ENCODE measurements at regions not wholly inside any gene's neighbourhood (a gene's known extent, or its start where the extent isn't known, plus 50 kb on each side); places are given as distances from the start of the nearest gene placed in this dataset.

- H3K36me3 Mint-ChIP-seq (ENCODE audit: low read depth, unreplicated experiment), result no peaks in the 10 kb centered on the region
- no peak overlapping the region for H3K27ac Mint-ChIP-seq (ENCODE audit: unreplicated experiment)
- H3K9me3 Mint-ChIP-seq (ENCODE audit: unreplicated experiment), result no peaks in the 10 kb centered on the region
- no peak for DNase-seq (ENCODE audit: low spot score)
- no peak for TF ChIP-seq CTCF (IDR thresholded peaks at IDR 0.05; ENCODE audit: unreplicated experiment)
- no peak overlapping the region for H3K4me3 Mint-ChIP-seq (ENCODE audit: unreplicated experiment)
- no peaks in the 10 kb centered on the region for H3K4me1 Mint-ChIP-seq (ENCODE audit: unreplicated experiment)
- no peaks in the 10 kb centered on the region for H3K27me3 Mint-ChIP-seq (ENCODE audit: unreplicated experiment)
Observed at GRCh38 chr1:177609953-177610352, 359.9 kb downstream of the SEC16B start.

GRCh38 chr1:177600936-177601335, 368.9 kb downstream of the SEC16B start:
- no peak for TF ChIP-seq CTCF (IDR thresholded peaks at IDR 0.05; ENCODE audit: unreplicated experiment)
- Mint-ChIP-seq H3K27me3 (ENCODE audit: unreplicated experiment) (no peaks in the 10 kb centered on the region), H3K4me3 (ENCODE audit: unreplicated experiment) (no peak overlapping the region), H3K36me3 (ENCODE audit: low read depth, unreplicated experiment) (no peaks in the 10 kb centered on the region), H3K4me1 (ENCODE audit: unreplicated experiment) (no peaks in the 10 kb centered on the region), H3K9me3 (ENCODE audit: unreplicated experiment) (no peaks in the 10 kb centered on the region), H3K27ac (ENCODE audit: unreplicated experiment) (no peak overlapping the region)
- DNase-seq (ENCODE audit: low spot score), result no peak

GRCh38 chr1:177600321-177600720, 369.5 kb downstream of the SEC16B start:
- no peak overlapping the region for H3K4me3 Mint-ChIP-seq (ENCODE audit: unreplicated experiment)
- H3K27ac Mint-ChIP-seq (ENCODE audit: unreplicated experiment), result no peak overlapping the region
- no peaks in the 10 kb centered on the region for H3K36me3 Mint-ChIP-seq (ENCODE audit: low read depth, unreplicated experiment)
- DNase-seq (ENCODE audit: low spot score), result no peak
- no peaks in the 10 kb centered on the region for H3K9me3 Mint-ChIP-seq (ENCODE audit: unreplicated experiment)
- H3K4me1 Mint-ChIP-seq (ENCODE audit: unreplicated experiment), result no peaks in the 10 kb centered on the region
- no peaks in the 10 kb centered on the region for H3K27me3 Mint-ChIP-seq (ENCODE audit: unreplicated experiment)
- no peak for TF ChIP-seq CTCF (IDR thresholded peaks at IDR 0.05; ENCODE audit: unreplicated experiment)

- H3K36me3 Mint-ChIP-seq (ENCODE audit: low read depth, unreplicated experiment), result no peaks in the 10 kb centered on the region
- TF ChIP-seq CTCF (IDR thresholded peaks at IDR 0.05; ENCODE audit: unreplicated experiment), result no peak
Observed at GRCh38 chr1:177597393-177597792, 372.5 kb downstream of the SEC16B start.

GRCh38 chr1:177596485-177596884, 373.4 kb downstream of the SEC16B start:
- Mint-ChIP-seq H3K4me3 (ENCODE audit: unreplicated experiment) (no peak overlapping the region), H3K27me3 (ENCODE audit: unreplicated experiment) (no peaks in the 10 kb centered on the region), H3K9me3 (ENCODE audit: unreplicated experiment) (no peaks in the 10 kb centered on the region), H3K36me3 (ENCODE audit: low read depth, unreplicated experiment) (no peaks in the 10 kb centered on the region), H3K4me1 (ENCODE audit: unreplicated experiment) (no peaks in the 10 kb centered on the region), H3K27ac (ENCODE audit: unreplicated experiment) (no peak overlapping the region)
- no peak for TF ChIP-seq CTCF (IDR thresholded peaks at IDR 0.05; ENCODE audit: unreplicated experiment)
- DNase-seq (ENCODE audit: low spot score), result no peak

More at GRCh38 chr1:177597393-177597792, 372.5 kb downstream of the SEC16B start:
- no peak for DNase-seq (ENCODE audit: low spot score)
- no peaks in the 10 kb centered on the region for H3K4me1 Mint-ChIP-seq (ENCODE audit: unreplicated experiment)
- H3K27ac Mint-ChIP-seq (ENCODE audit: unreplicated experiment), result no peak overlapping the region
- H3K27me3 Mint-ChIP-seq (ENCODE audit: unreplicated experiment), result no peaks in the 10 kb centered on the region
- no peaks in the 10 kb centered on the region for H3K9me3 Mint-ChIP-seq (ENCODE audit: unreplicated experiment)
- no peak overlapping the region for H3K4me3 Mint-ChIP-seq (ENCODE audit: unreplicated experiment)
